H1 (cell line): ENCODE measurements at regions not wholly inside any gene's neighbourhood (a gene's known extent, or its start where the extent isn't known, plus 50 kb on each side); places are given as distances from the start of the nearest gene placed in this dataset.
A peak's percentile ranks its signal among the peaks of the same experiment; 100 is the strongest.

ENCODE experiments used
- CTCF ChIA-PET: fragments of 300-600 bp; sonication (Branson Sonifier 250); formaldehyde crosslinking; loops from one replicate; lab custom pipeline; 2021; ENCODE audit not compliant: partially characterized antibody; lab: Charles Lee
- POLR2A ChIA-PET: fragments of 300-600 bp; sonication (Branson Sonifier 250); formaldehyde crosslinking; loops from one replicate; lab custom pipeline; 2021; ENCODE audit warnings: inconsistent platforms; ENCODE audit not compliant: partially characterized antibody; lab: Charles Lee
- DNase-seq, 2 experiments: peaks; one replicate each; pipeline versions ENCODE4 v3.0.0 to v3.0.0-alpha.2; 2010 to 2022; ENCODE audit warnings: low spot score in 2 of 2, low read depth in 1 of 2, mixed read lengths in 1 of 2
- FAIRE-seq: peaks from 2 replicates; lab custom pipeline; 2011; peaks lifted over from hg19 to GRCh38; lab: Jason Lieb, UNC
- H2AFZ ChIP-seq: 2 replicates; pipeline ENCODE4 v1.8.1; 2012; ENCODE audit warnings: low read length, inconsistent platforms
- H2AK5ac ChIP-seq: 2 replicates; pipeline ENCODE4 v1.6.1; 2013; ENCODE audit warnings: low read depth, low read length
- H2BK120ac ChIP-seq: replicated peaks from 2 replicates; pipeline ENCODE3; 2013; ENCODE audit warnings: low read depth, low read length, inconsistent platforms
- H2BK12ac ChIP-seq: 2 replicates; pipeline ENCODE4 v1.6.1; 2013; ENCODE audit warnings: low read depth, low read length
- H2BK15ac ChIP-seq: 2 replicates; pipeline ENCODE4 v1.6.1; 2013; ENCODE audit warnings: low read length
- H2BK20ac ChIP-seq: 2 replicates; pipeline ENCODE4 v1.6.1; 2013; ENCODE audit warnings: low read length
- H2BK5ac ChIP-seq: 2 replicates; pipeline ENCODE4 v1.6.1; 2013; ENCODE audit warnings: low read depth, low read length
- H3K14ac ChIP-seq: 2 replicates; pipeline ENCODE4 v1.6.1; 2013; ENCODE audit warnings: inconsistent platforms; ENCODE audit not compliant: insufficient read length
- H3K18ac ChIP-seq: 2 replicates; pipeline ENCODE4 v1.6.1; 2013; ENCODE audit warnings: low read length; ENCODE audit errors: extremely low read depth
- H3K23ac ChIP-seq: 2 replicates; pipeline ENCODE4 v1.6.1; 2013; ENCODE audit warnings: inconsistent platforms; ENCODE audit not compliant: insufficient read length
- H3K23me2 ChIP-seq: 2 replicates; pipeline ENCODE4 v1.6.1; 2013; ENCODE audit warnings: low read depth, low read length
- H3K27ac ChIP-seq: 2 replicates; pipeline ENCODE4 v1.6.1; 2011; ENCODE audit warnings: low read depth, low read length, inconsistent platforms
- H3K27me3 ChIP-seq, 4 experiments: replicated peaks in 1 of 4; 1 replicate in 1 of 4; 2 replicates in 3 of 4; pipeline versions ENCODE4 v1.6.1 to v1.8.1; 2011 to 2013; ENCODE audit warnings: low read length in 3 of 4, mild to moderate bottlenecking in 3 of 4, inconsistent platforms in 2 of 4, mixed read lengths in 2 of 4, moderate library complexity in 1 of 4; ENCODE audit not compliant: control insufficient read depth in 3 of 4, insufficient read depth in 3 of 4; ENCODE audit errors: extremely low read depth in 1 of 4
- H3K36me3 ChIP-seq, 4 experiments: 2 replicates each; pipeline versions ENCODE4 v1.6.1 to v1.8.1; 2011 to 2013; ENCODE audit warnings: mild to moderate bottlenecking in 4 of 4, low read length in 3 of 4, moderate library complexity in 2 of 4, control low read depth in 1 of 4, inconsistent platforms in 1 of 4; ENCODE audit not compliant: insufficient read depth in 4 of 4, control insufficient read depth in 2 of 4
- H3K4ac ChIP-seq: replicated peaks from 2 replicates; pipeline ENCODE3; 2013; ENCODE audit warnings: low read length, low read depth, mixed read lengths, inconsistent platforms; ENCODE audit not compliant: insufficient read length
- H3K4me1 ChIP-seq, 4 experiments: replicated peaks in 1 of 4; 1 replicate in 1 of 4; 2 replicates in 3 of 4; pipeline versions ENCODE4 v1.6.1 to v1.8.1; 2011 to 2013; ENCODE audit warnings: low read length in 3 of 4, inconsistent platforms in 2 of 4, mixed read lengths in 1 of 4; ENCODE audit not compliant: insufficient read depth in 4 of 4, control insufficient read depth in 3 of 4
- H3K4me2 ChIP-seq, 2 experiments: 2 replicates each; pipeline versions ENCODE4 v1.6.1 to v1.8.1; 2011 to 2013; ENCODE audit warnings: low read depth in 2 of 2, low read length in 2 of 2, control low read depth in 1 of 2, inconsistent platforms in 1 of 2, mild to moderate bottlenecking in 1 of 2; ENCODE audit not compliant: insufficient read depth in 1 of 2
- H3K4me3 ChIP-seq, 4 experiments: fragments of 200-600, 300-600 bp in 1 of 4; sonication (generic), shearing (Covaris generic), sonication (Bioruptor Twin) in 1 of 4; 2 replicates each; pipeline versions ENCODE4 v1.5.1 to v1.8.1; 2011 to 2016; ENCODE audit warnings: low read length in 4 of 4, low read depth in 3 of 4, control low read depth in 2 of 4, inconsistent platforms in 2 of 4, mild to moderate bottlenecking in 2 of 4, mixed read lengths in 1 of 4, moderate library complexity in 1 of 4; ENCODE audit not compliant: insufficient read depth in 2 of 4; ENCODE audit errors: extremely low read depth in 1 of 4
- H3K56ac ChIP-seq: replicated peaks from 2 replicates; pipeline ENCODE3; 2013; ENCODE audit warnings: low read depth, mild to moderate bottlenecking, mixed read lengths, low read length, inconsistent platforms; ENCODE audit not compliant: insufficient read length
- H3K79me1 ChIP-seq: 2 replicates; pipeline ENCODE4 v1.6.1; 2013; ENCODE audit warnings: low read depth, low read length, control low read depth
- H3K79me2 ChIP-seq, 2 experiments: 2 replicates each; pipeline versions ENCODE4 v1.6.1 to v1.8.1; 2012 to 2013; ENCODE audit warnings: low read length in 2 of 2, mild to moderate bottlenecking in 2 of 2, inconsistent platforms in 1 of 2; ENCODE audit not compliant: insufficient read depth in 2 of 2, control insufficient read depth in 1 of 2
- H3K9ac ChIP-seq, 4 experiments: replicated peaks in 1 of 4; 1 replicate in 1 of 4; 2 replicates in 3 of 4; pipeline versions ENCODE4 v1.6.1 to v1.8.1; 2011 to 2013; ENCODE audit warnings: low read depth in 3 of 4, low read length in 3 of 4, control low read depth in 2 of 4, mild to moderate bottlenecking in 2 of 4, moderate library complexity in 2 of 4, inconsistent platforms in 1 of 4; ENCODE audit errors: extremely low read depth in 1 of 4
- H3K9me3 ChIP-seq, 2 experiments: 2 replicates each; pipeline versions ENCODE4 v1.6.1 to v1.8.1; 2012 to 2013; ENCODE audit warnings: mild to moderate bottlenecking in 2 of 2, moderate library complexity in 2 of 2, control low read depth in 1 of 2, inconsistent platforms in 1 of 2, low read depth in 1 of 2, low read length in 1 of 2, mixed read lengths in 1 of 2; ENCODE audit not compliant: insufficient read depth in 2 of 2
- H4K20me1 ChIP-seq, 2 experiments: replicated peaks in 1 of 2; 2 replicates each; pipeline versions ENCODE3 to v1.8.1; 2011 to 2013; ENCODE audit warnings: inconsistent platforms in 2 of 2, low read length in 2 of 2, mild to moderate bottlenecking in 1 of 2; ENCODE audit not compliant: insufficient read depth in 2 of 2, control insufficient read depth in 1 of 2
- H4K5ac ChIP-seq: 2 replicates; pipeline ENCODE4 v1.6.1; 2013; ENCODE audit warnings: low read length, low read depth, mixed read lengths, inconsistent platforms; ENCODE audit not compliant: insufficient read length
- H4K8ac ChIP-seq: 2 replicates; pipeline ENCODE4 v1.8.0; 2013; ENCODE audit warnings: mild to moderate bottlenecking, moderate library complexity, low read length, inconsistent platforms; ENCODE audit not compliant: insufficient read depth; ENCODE audit errors: extremely low read depth
- H4K91ac ChIP-seq: replicated peaks from 2 replicates; pipeline ENCODE3; 2013; ENCODE audit warnings: low read length, mixed read lengths, inconsistent platforms; ENCODE audit not compliant: insufficient read length
- KDM5A ChIP-seq: fragments of 200-600 bp; IDR thresholded peaks from 2 replicates; pipeline ENCODE4 v1.7.1; 2012; ENCODE audit warnings: mild to moderate bottlenecking, low read length, inconsistent platforms, mixed read lengths
- ZNF274 ChIP-seq: IDR thresholded peaks from 2 replicates; pipeline ENCODE4 v1.7.0; 2012; ENCODE audit warnings: low read length, borderline replicate concordance; ENCODE audit errors: extremely low read depth
- WGBS, 2 experiments: shearing (Covaris generic) in 1 of 2; methylation state at CpG; one replicate each; pipeline versions ENCODE4 v1.1.6 to v1.1.7; 2013 to 2015; ENCODE audit warnings: low lambda C conversion rate in 2 of 2, mixed read lengths in 2 of 2, inconsistent platforms in 1 of 2, low coverage in 1 of 2, missing lambda C conversion rate in 1 of 2; ENCODE audit not compliant: insufficient replicate concordance in 2 of 2, insufficient coverage in 1 of 2, insufficient read length in 1 of 2; ENCODE audit errors: extremely low coverage in 1 of 2, missing lambda C conversion rate in 1 of 2; 5-methylcytosine and 5-hydroxymethylcytosine counted together

- Histone ChIP-seq H4K20me1 (no peaks in the 10 kb centered on the region), H3K4ac (no peak overlapping the region), H3K36me3 (no peaks in the 10 kb centered on the region; a peak in 1 of 8 replicates), H3K4me2 (no peak overlapping the region), H3K14ac (no peak overlapping the region), H3K4me3 (no peak overlapping the region), H2AFZ (0 out of 2 replicates have a peak overlapping the region, but pooled peaks have one; percentile 94), H3K27ac (no peak overlapping the region), H2BK15ac (no peak overlapping the region), H2BK5ac (no peak overlapping the region), H2AK5ac (no peak overlapping the region), H3K18ac (no peak overlapping the region), H3K79me1 (no peaks in the 10 kb centered on the region), H4K8ac (no peak overlapping the region), H3K9ac (no peak overlapping the region), H4K91ac (no peak overlapping the region), H2BK120ac (no peak overlapping the region), H2BK20ac (no peak overlapping the region), H3K23me2 (no peaks in the 10 kb centered on the region), H3K56ac (no peak overlapping the region), H3K23ac (no peak overlapping the region), H3K79me2 (no peaks in the 10 kb centered on the region)
- no peak for FAIRE-seq
- WGBS, 2 experiments: 93% methylated on average over 6 of the region's 6 CpGs; no CpG with 5 or more reads in 1 of the 2 experiments
- POLR2A ChIA-PET: no interaction called here
- DNase-seq: no peak
- CTCF ChIA-PET: interaction anchor here (0.6 to 1.6 kb wide), 8 partner anchors 8 to 211 kb away, joined by 3 to 4 read pairs (median 3); no protein-coding TSS in a partner anchor
- TF ChIP-seq ZNF274 (no peak), KDM5A (no peak)
- TF ChIP-seq, all 59 proteins: peak for 0
- no peaks in the 10 kb centered on the region for H3K9me3 ChIP-seq
- no peak overlapping the region for H2BK12ac ChIP-seq
- H3K4me1 ChIP-seq: no peaks in the 10 kb centered on the region
- no peak overlapping the region for H4K5ac ChIP-seq
- H3K27me3 ChIP-seq: no peaks in the 10 kb centered on the region
Measured at GRCh38 chr20:51198876-51199523, 176.1 kb upstream of the KCNG1 start.
